Body of pancreas (tissue), 4 donors: ENCODE measurements at regions not wholly inside any gene's neighbourhood (a gene's known extent, or its start where the extent isn't known, plus 50 kb on each side); places are given as distances from the start of the nearest gene placed in this dataset.
A peak's percentile ranks its signal among the peaks of the same experiment; 100 is the strongest.

Experiments
- ATAC-seq: fragments of 150-250 bp; one replicate; pipeline ENCODE4 v1.9.1; 2016
- DNase-seq, 4 donors: peaks; one replicate each; pipeline ENCODE4 v3.0.0-alpha.2; 2019
- H3K27ac ChIP-seq, 4 donors: fragments of 200-600 bp; sonication (generic); 1 replicate in 3 of 4; 2 replicates in 1 of 4; pipeline versions ENCODE4 v1.5.1 to v1.6.1; 2016 to 2019; ENCODE audit warnings: mild to moderate bottlenecking in 1 of 4, mixed read lengths in 1 of 4, moderate library complexity in 1 of 4
- H3K27me3 ChIP-seq, 2 donors: fragments of 200-600 bp; sonication (generic); one replicate each; pipeline ENCODE4 v1.6.0; 2016; ENCODE audit warnings: mild to moderate bottlenecking in 1 of 2
- H3K36me3 ChIP-seq, 2 donors: fragments of 200-600 bp; sonication (generic); replicated peaks in 1 of 2; 2 replicates each; pipeline ENCODE4 v1.5.1; 2016; ENCODE audit warnings: low read depth in 2 of 2; ENCODE audit not compliant: insufficient read depth in 1 of 2
- H3K4me1 ChIP-seq: fragments of 200-600 bp; sonication (generic); one replicate; pipeline ENCODE4 v1.6.0; 2016
- H3K4me3 ChIP-seq, 2 donors: fragments of 200-600 bp; sonication (generic); 1 replicate in 1 of 2; 2 replicates in 1 of 2; pipeline ENCODE4 v1.5.1; 2016 to 2019
- H3K9me3 ChIP-seq, 3 donors: fragments of 200-600 bp; sonication (generic); 1 replicate in 2 of 3; 2 replicates in 1 of 3; pipeline ENCODE4 v1.5.1; 2016
- POLR2A ChIP-seq, 3 donors: fragments of 450-650 bp; IDR thresholded peaks; one replicate each; pipeline ENCODE4 v1.6.1; 2016; ENCODE audit warnings: antibody characterized with exemption in 3 of 3, mild to moderate bottlenecking in 2 of 3
- WGBS, 2 donors: methylation state at CpG; one replicate each; pipeline ENCODE4 v1.1.5; 2017; 5-methylcytosine and 5-hydroxymethylcytosine counted together
- intact Hi-C: fragments of 100-400 bp; cut with DNase I; formaldehyde crosslinking; loops from one replicate; pipeline ENCODE4 v1.15.1; 2023
- TF ChIP-seq, protein P1 (sequence below), 7 experiments: fragments of 450-650 bp in 4 of 7; fragments of 200-600 bp in 3 of 7; sonication (generic) in 3 of 7; IDR thresholded peaks; one replicate each; pipeline ENCODE4 v1.5.1; 2016 to 2019; ENCODE audit warnings: antibody characterized with exemption in 7 of 7

DNA sequence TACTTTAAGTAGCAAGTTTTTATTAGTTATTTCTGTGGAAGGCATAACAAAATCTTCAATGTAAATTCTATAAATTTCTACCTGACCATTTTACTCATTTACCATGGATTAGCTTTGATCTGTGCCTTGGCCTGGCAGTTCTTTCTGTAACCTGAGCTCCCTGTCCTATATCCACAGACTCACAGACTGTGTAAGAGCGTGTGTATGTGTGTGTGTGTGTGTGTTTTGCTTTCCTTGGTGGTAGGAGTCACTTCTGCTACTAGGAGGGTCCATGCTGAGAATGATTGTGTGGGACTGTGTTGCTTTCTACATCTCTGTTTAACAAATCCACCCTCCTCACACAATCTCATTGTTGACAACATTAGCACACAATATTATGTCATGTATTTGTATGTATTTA, 221.2 kb upstream of the PELI2 start:
- Histone ChIP-seq H3K27me3 (no peaks in the 10 kb centered on the region), H3K4me1 (no peaks in the 10 kb centered on the region), H3K27ac (no peak overlapping the region), H3K9me3 (no peaks in the 10 kb centered on the region), H3K36me3 (no peaks in the 10 kb centered on the region), H3K4me3 (no peak overlapping the region)
- TF ChIP-seq, protein P1, sequence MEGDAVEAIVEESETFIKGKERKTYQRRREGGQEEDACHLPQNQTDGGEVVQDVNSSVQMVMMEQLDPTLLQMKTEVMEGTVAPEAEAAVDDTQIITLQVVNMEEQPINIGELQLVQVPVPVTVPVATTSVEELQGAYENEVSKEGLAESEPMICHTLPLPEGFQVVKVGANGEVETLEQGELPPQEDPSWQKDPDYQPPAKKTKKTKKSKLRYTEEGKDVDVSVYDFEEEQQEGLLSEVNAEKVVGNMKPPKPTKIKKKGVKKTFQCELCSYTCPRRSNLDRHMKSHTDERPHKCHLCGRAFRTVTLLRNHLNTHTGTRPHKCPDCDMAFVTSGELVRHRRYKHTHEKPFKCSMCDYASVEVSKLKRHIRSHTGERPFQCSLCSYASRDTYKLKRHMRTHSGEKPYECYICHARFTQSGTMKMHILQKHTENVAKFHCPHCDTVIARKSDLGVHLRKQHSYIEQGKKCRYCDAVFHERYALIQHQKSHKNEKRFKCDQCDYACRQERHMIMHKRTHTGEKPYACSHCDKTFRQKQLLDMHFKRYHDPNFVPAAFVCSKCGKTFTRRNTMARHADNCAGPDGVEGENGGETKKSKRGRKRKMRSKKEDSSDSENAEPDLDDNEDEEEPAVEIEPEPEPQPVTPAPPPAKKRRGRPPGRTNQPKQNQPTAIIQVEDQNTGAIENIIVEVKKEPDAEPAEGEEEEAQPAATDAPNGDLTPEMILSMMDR (IDR thresholded peaks at IDR 0.05), result no peak
- TF ChIP-seq POLR2A (IDR thresholded peaks at IDR 0.05), result no peak
- no peak for ATAC-seq
- intact Hi-C loops, result no loop called here
- DNase-seq, result no peak
- WGBS, 2 donors, result 57 to 60% methylated on average over 1 of the region's 1 CpG

DNA sequence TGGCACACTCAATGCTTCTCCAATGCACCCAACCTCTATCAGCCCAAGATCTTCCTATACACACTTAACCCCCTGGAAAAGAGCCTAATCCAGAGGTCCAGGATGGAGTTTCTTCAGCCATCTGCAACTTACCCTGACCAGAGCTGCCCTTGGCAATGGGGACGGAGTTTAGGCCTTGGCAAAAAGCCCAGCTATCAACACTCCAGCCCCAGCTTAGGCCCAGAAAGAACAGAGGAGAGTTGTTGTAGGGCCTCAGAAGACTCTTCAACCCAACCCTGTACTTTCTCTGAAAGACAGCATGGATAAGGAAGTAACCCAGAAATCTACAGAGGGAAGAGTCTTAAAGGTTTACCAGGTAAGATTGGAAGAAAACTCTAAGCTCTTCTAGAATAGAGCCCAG, 219.3 kb upstream of the PELI2 start:
- Histone ChIP-seq H3K36me3 (no peaks in the 10 kb centered on the region), H3K27me3 (no peaks in the 10 kb centered on the region), H3K4me1 (no peaks in the 10 kb centered on the region), H3K4me3 (no peak overlapping the region), H3K9me3 (no peaks in the 10 kb centered on the region), H3K27ac (no peak overlapping the region)
- ATAC-seq (no peak), DNase-seq (peak in 2 of 4 donors; percentile 27 to 39)
- no peak for TF ChIP-seq POLR2A (IDR thresholded peaks at IDR 0.05)
- TF ChIP-seq, protein P1 (IDR thresholded peaks at IDR 0.05), result no peak
- intact Hi-C loops, result no loop called here
- 15 to 17% methylated on average over 1 of the region's 1 CpG for WGBS, 2 donors

DNA sequence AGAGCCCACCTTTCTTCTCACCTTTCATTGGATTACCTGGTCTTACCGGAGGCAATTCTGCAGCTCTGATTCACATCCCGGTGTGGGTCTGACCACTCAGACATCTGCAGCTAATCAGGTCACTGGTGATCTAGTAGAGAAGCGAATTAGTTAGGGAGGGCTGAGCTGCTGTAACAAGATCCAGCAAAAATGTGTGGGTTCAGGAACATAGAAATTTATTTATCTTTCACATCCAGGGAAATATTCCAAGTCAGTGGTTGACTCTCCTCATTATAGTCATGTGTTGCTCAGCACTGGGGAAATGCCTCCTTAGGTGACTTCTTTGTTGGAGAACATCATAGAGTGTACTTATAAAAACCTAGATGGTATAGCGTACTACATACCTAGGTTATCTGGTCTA, 218.7 kb upstream of the PELI2 start:
- no peak for TF ChIP-seq POLR2A (IDR thresholded peaks at IDR 0.05)
- TF ChIP-seq, protein P1 (IDR thresholded peaks at IDR 0.05), result no peak
- DNase-seq (no peak), ATAC-seq (no peak)
- H3K27ac ChIP-seq, result no peak overlapping the region
- intact Hi-C loops, result no loop called here
- 92 to 95% methylated on average over 4 of the region's 4 CpGs for WGBS, 2 donors
- no peaks in the 10 kb centered on the region for H3K9me3 ChIP-seq
- no peaks in the 10 kb centered on the region for H3K4me1 ChIP-seq
- no peaks in the 10 kb centered on the region for H3K36me3 ChIP-seq
- no peaks in the 10 kb centered on the region for H3K27me3 ChIP-seq
- no peak overlapping the region for H3K4me3 ChIP-seq

DNA sequence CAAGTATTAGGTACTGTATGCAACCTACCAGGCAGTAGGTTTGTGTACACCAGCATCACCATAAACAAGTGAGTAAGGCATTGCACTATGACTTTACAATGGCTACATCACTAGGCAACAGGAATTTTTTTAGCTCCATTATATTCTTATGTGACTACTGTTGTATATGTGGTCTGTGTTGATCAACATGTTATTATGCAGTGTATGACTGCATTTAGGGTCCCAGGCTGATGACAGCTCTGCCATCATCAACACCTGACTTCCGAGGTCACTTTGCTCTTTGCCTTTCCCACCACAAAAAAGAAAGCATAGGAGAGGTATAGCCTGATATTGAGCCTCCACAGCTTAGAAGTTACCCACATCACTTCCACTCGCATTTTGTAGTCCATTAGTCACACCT, 217.5 kb upstream of the PELI2 start:
- TF ChIP-seq POLR2A (IDR thresholded peaks at IDR 0.05), result no peak
- TF ChIP-seq, protein P1 (IDR thresholded peaks at IDR 0.05), result no peak
- Histone ChIP-seq H3K9me3 (no peaks in the 10 kb centered on the region), H3K4me3 (no peak overlapping the region), H3K27me3 (no peaks in the 10 kb centered on the region), H3K27ac (no peak overlapping the region), H3K4me1 (no peaks in the 10 kb centered on the region), H3K36me3 (no peaks in the 10 kb centered on the region)
- 79 to 90% methylated on average over 2 of the region's 2 CpGs for WGBS, 2 donors
- DNase-seq (no peak), ATAC-seq (no peak)
- intact Hi-C loops, result no loop called here

DNA sequence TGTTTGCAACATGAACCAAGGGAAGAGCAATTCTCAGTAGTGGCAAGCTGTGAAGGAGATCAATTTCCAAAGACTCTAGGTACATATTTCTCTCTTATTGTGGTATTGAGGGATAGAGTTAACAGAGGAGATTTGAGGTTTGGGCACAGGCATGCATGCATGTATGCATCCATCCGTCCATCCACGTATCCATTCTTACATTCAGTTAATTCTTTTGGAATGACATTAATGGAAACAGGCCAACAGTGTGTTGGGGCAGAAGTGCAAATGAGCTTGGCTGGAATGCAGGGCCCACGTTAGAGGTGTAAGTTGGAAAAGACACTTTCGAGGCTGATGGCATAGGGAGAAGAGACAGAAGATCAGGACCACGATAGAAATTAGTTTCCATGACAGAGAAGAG, 216.9 kb upstream of the PELI2 start:
- no peak for TF ChIP-seq POLR2A (IDR thresholded peaks at IDR 0.05)
- TF ChIP-seq, protein P1 (IDR thresholded peaks at IDR 0.05), result no peak
- 77 to 80% methylated on average over 5 of the region's 5 CpGs for WGBS, 2 donors
- DNase-seq (no peak), ATAC-seq (no peak)
- H3K27me3 ChIP-seq, result no peaks in the 10 kb centered on the region
- no peaks in the 10 kb centered on the region for H3K4me1 ChIP-seq
- no peaks in the 10 kb centered on the region for H3K9me3 ChIP-seq
- intact Hi-C loops, result no loop called here
- H3K36me3 ChIP-seq, result no peaks in the 10 kb centered on the region
- H3K4me3 ChIP-seq, result no peak overlapping the region
- no peak overlapping the region for H3K27ac ChIP-seq
